GM12878 (cell line): ENCODE measurements at regions not wholly inside any gene's neighbourhood (a gene's known extent, or its start where the extent isn't known, plus 50 kb on each side); places are given as distances from the start of the nearest gene placed in this dataset.

Experiments used
- ATAC-seq: fragments of 200-7000 bp; cut with Tn5 transposase; 3 replicates; pipeline ENCODE4 v1.9.1; 2020; ENCODE audit warnings: mild to moderate bottlenecking, moderate library complexity
- BruUV-seq: library from RNA; stranded (reverse); fragments of 400-500 nt; replicated peaks from 2 replicates; lab custom pipeline; 2021; lab: Mats Ljungman, UMichigan
- CTCF ChIA-PET: fragments of 300-600 bp; sonication (Branson Sonifier 250); formaldehyde crosslinking; extraction: SDS; loops from one replicate; lab custom pipeline; 2021; ENCODE audit warnings: inconsistent platforms; lab: Yijun Ruan, JAX
- POLR2A ChIA-PET: fragments of 350-600 bp; formaldehyde crosslinking; extraction: SDS; loops from one replicate; lab custom pipeline; 2021; ENCODE audit warnings: inconsistent platforms; lab: Charles Lee
- RAD21 ChIA-PET: fragments of 300-600 bp; sonication (Branson Sonifier 250); formaldehyde crosslinking; loops from one replicate; lab custom pipeline; 2023; ENCODE audit warnings: antibody characterized with exemption; ENCODE audit not compliant: unreplicated experiment; lab: Charles Lee
- SMC1A ChIA-PET: fragments of 300-600 bp; sonication (Branson Sonifier 250); formaldehyde crosslinking; loops from one replicate; lab custom pipeline; 2023; ENCODE audit not compliant: unreplicated experiment, uncharacterized antibody; lab: Charles Lee
- DNase-seq: peaks from one replicate; pipeline ENCODE4 v3.0.0-alpha.2; 2011; ENCODE audit warnings: low read depth, low spot score
- FAIRE-seq: peaks from 3 replicates; lab custom pipeline; 2011; peaks lifted over from hg19 to GRCh38; lab: Jason Lieb, UNC
- H2AFZ ChIP-seq: 2 replicates; pipeline ENCODE4 v1.6.0; 2011; ENCODE audit warnings: low read depth, low read length, control low read depth; ENCODE audit not compliant: control insufficient read depth
- H3K27ac ChIP-seq: 2 replicates; pipeline ENCODE4 v1.5.1; 2011; ENCODE audit warnings: control low read depth; ENCODE audit not compliant: control insufficient read depth, insufficient read depth
- H3K27me3 ChIP-seq, 2 experiments: replicated peaks in 1 of 2; 2 replicates each; pipeline versions ENCODE4 v1.6.0 to v1.6.1; 2011; ENCODE audit warnings: low read length in 1 of 2; ENCODE audit not compliant: control insufficient read depth in 2 of 2, insufficient read depth in 2 of 2
- H3K36me3 ChIP-seq, 2 experiments: 2 replicates each; pipeline ENCODE4 v1.5.1; 2011; ENCODE audit warnings: low read length in 1 of 2; ENCODE audit not compliant: control insufficient read depth in 2 of 2, insufficient read depth in 2 of 2
- H3K4me1 ChIP-seq: 2 replicates; pipeline ENCODE4 v1.6.1; 2011; ENCODE audit warnings: mild to moderate bottlenecking, low read length, moderate library complexity, mixed read lengths; ENCODE audit not compliant: control insufficient read depth, insufficient read depth
- H3K4me2 ChIP-seq: 2 replicates; pipeline ENCODE4 v1.6.0; 2011; ENCODE audit warnings: control low read depth; ENCODE audit not compliant: control insufficient read depth, insufficient read depth
- H3K4me3 ChIP-seq: fragments of 200-600 bp; sonication (generic); 2 replicates; pipeline ENCODE4 v1.5.1; 2016
- H3K79me2 ChIP-seq: 2 replicates; pipeline ENCODE4 v1.6.0; 2011; ENCODE audit warnings: low read length; ENCODE audit not compliant: control insufficient read depth, insufficient read depth
- H3K9ac ChIP-seq: 2 replicates; pipeline ENCODE4 v1.8.0; 2011; ENCODE audit warnings: low read length, control low read depth, mixed read lengths; ENCODE audit not compliant: control insufficient read depth, insufficient read depth
- H3K9me3 ChIP-seq: replicated peaks from 3 replicates; pipeline ENCODE4 v1.5.1; 2011; ENCODE audit warnings: mild to moderate bottlenecking, low read length; ENCODE audit not compliant: control insufficient read depth, insufficient read depth
- H4K20me1 ChIP-seq: 2 replicates; pipeline ENCODE4 v1.6.0; 2011; ENCODE audit not compliant: control insufficient read depth, insufficient read depth
- BCL11A ChIP-seq: IDR thresholded peaks from 2 replicates; pipeline ENCODE4 v1.6.1; 2011; ENCODE audit warnings: low read depth, low read length
- DPF2 ChIP-seq: fragments of 450-650 bp; IDR thresholded peaks from 2 replicates; pipeline ENCODE4 v1.6.1; 2017; ENCODE audit warnings: mild to moderate bottlenecking
- IKZF2 ChIP-seq, 2 experiments: fragments of 450-650 bp; IDR thresholded peaks; 2 replicates each; pipeline ENCODE4 v1.6.1; 2017; ENCODE audit warnings: mild to moderate bottlenecking in 2 of 2, moderate library complexity in 2 of 2
- IRF4 ChIP-seq: IDR thresholded peaks from 2 replicates; pipeline ENCODE4 v1.6.1; 2011; ENCODE audit warnings: low read depth, low read length
- KAT2A ChIP-seq: conservative IDR thresholded peaks from 2 replicates; pipeline ENCODE4 v1.6.1; 2011; ENCODE audit warnings: low read depth, low read length; ENCODE audit not compliant: control insufficient read depth
- NR2F1 ChIP-seq: fragments of 450-650 bp; conservative IDR thresholded peaks from 2 replicates; pipeline ENCODE4 v1.6.1; 2017; ENCODE audit warnings: mild to moderate bottlenecking
- SPI1 ChIP-seq: IDR thresholded peaks from 2 replicates; pipeline ENCODE4 v1.6.1; 2011; ENCODE audit warnings: low read depth, mild to moderate bottlenecking, low read length, moderate library complexity, borderline replicate concordance; ENCODE audit not compliant: insufficient read depth
- STAT3 ChIP-seq: IDR thresholded peaks from 2 replicates; pipeline ENCODE4 v1.6.1; 2011; ENCODE audit warnings: low read depth, low read length, improper control_type of control experiment
- SUPT20H ChIP-seq: IDR thresholded peaks from 2 replicates; pipeline ENCODE4 v1.6.1; 2011; ENCODE audit warnings: low read depth, mild to moderate bottlenecking, low read length, moderate library complexity, borderline replicate concordance; ENCODE audit not compliant: control insufficient read depth
- SUZ12 ChIP-seq: fragments of 200-600 bp; sonication (generic); IDR thresholded peaks from one replicate; pipeline ENCODE4 v1.6.1; 2018; ENCODE audit warnings: antibody characterized with exemption, mild to moderate bottlenecking; ENCODE audit not compliant: unreplicated experiment
- WGBS: methylation state at CpG from one replicate; pipeline ENCODE4 v1.1.6; 2016; ENCODE audit warnings: low lambda C conversion rate; ENCODE audit not compliant: insufficient replicate concordance, insufficient coverage; ENCODE audit errors: missing lambda C conversion rate; 5-methylcytosine and 5-hydroxymethylcytosine counted together
- in situ Hi-C: fragments of 300-500 bp; cut with MboI; formaldehyde crosslinking; loops from 9 replicates; pipeline ENCODE4 v1.14.3; 2018; ENCODE audit warnings: mixed read lengths
- intact Hi-C: fragments of 100-400 bp; cut with micrococcal nuclease; formaldehyde crosslinking; loops from one replicate; pipeline ENCODE4 v1.14.2; 2022; ENCODE audit not compliant: unreplicated experiment
- TF ChIP-seq, protein P1 (sequence below): IDR thresholded peaks from 2 replicates; pipeline ENCODE4 v1.6.1; 2011; ENCODE audit warnings: mild to moderate bottlenecking, low read depth, low read length, moderate library complexity; ENCODE audit not compliant: insufficient replicate concordance
- TF ChIP-seq, protein P2 (sequence below): fragments of 450-650 bp; IDR thresholded peaks from 2 replicates; pipeline ENCODE4 v1.6.1; 2016; ENCODE audit warnings: mild to moderate bottlenecking
- TF ChIP-seq, protein P3 (sequence below): fragments of 450-650 bp; IDR thresholded peaks from 2 replicates; pipeline ENCODE4 v1.6.1; 2017; ENCODE audit warnings: borderline replicate concordance

DNA sequence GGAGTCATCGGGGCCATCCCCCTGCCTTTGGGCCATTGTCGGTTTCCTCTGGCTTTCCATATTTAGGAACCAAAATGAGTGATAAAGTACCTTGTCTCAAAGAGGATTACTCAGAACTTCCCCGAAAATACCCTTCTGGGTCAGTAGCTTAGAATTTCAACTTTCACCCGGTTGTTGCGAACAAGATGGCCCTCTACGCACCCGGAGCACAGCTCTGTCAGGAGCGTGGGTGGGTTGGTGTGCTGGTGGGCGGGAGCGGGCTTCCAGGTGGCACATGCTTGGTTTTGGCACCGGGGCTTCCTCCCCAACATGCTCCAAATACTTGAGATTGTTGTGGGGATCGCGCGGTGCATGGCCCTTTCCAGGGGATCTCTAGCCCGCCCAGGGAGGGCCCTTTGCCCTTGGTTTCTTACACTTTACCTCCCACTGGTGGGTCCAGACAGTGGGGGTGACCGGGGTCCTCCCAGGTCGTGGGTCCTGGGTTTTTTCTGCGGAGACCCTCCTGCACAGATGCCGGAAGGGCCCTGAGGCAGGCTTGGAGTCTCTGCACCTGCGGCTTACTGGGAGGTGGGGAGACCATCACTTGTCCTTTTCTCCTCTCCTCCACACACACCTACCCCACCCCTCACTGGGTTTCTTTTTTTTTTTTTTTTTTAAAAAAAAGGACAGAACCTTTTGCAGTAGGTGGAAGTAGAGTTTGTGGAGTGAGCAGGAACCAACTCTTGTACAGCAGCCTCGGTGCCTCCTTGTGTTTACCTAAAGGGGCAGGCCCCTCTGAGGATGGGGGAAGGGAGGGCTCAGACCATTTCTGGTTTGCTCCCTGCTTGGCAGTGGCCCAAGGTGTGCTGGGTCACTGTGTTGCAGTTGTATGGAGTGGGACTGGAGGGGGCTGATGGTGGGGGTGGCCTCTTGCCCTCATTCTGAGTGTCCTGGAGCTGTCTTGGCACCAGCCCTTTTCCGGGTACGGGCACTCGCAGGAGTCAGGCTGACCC, 142.1 kb downstream of the SEC14L1 start (continued):
- TF ChIP-seq, protein P1, sequence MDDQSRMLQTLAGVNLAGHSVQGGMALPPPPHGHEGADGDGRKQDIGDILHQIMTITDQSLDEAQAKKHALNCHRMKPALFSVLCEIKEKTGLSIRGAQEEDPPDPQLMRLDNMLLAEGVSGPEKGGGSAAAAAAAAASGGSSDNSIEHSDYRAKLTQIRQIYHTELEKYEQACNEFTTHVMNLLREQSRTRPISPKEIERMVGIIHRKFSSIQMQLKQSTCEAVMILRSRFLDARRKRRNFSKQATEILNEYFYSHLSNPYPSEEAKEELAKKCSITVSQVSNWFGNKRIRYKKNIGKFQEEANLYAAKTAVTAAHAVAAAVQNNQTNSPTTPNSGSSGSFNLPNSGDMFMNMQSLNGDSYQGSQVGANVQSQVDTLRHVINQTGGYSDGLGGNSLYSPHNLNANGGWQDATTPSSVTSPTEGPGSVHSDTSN, result no peak
- TF ChIP-seq STAT3 (no peak), NR2F1 (peak; percentile 66), IKZF2 (IDR thresholded peaks at IDR 0.05) (peak in 1 of 2 experiments; percentile 38; a peak in 2 of 4 replicates)

DNA sequence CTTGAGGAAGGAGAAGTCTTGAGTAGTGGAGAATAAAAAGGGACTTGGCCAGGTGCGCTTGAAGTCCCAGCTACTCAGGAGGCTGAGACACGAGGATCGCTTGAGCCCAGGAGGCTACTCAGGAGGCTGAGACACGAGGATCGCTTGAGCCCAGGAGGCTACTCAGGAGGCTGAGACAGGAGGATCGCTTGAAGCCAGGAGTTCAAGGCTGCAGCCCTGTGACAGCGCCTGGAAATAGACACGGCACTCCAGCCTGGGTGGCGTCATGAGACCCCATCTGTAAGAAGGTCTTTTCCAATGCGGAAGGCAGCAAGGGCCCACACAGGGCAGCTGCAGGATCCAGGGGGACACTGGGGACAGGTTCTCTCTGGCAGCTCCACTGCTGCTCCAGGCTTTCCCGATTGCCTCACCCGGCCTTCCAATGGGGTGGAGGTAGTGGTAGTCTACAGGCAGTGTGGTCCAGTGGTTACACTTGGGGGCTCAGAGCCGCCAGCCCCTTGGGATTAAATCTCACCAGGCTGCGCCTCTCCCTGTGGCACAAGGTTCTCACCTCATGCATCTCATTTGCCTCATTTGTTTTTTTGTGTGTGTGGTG, 143.4 kb downstream of the SEC14L1 start:
- in situ Hi-C loops, result no loop called here
- peaks cover 26% of the 10 kb centered on the region for H3K4me1 ChIP-seq
- H3K36me3 ChIP-seq, result no peaks in the 10 kb centered on the region
- ATAC-seq (no peak), DNase-seq (no peak), FAIRE-seq (no peak)
- intact Hi-C loops, result no loop called here
- 76% methylated on average over 14 of the region's 14 CpGs for WGBS
- H3K9ac ChIP-seq, result no peak overlapping the region
- CTCF ChIA-PET, result interaction anchor here (1.0 kb wide), 1 partner anchor 20 kb away, joined by 3 read pairs; no protein-coding TSS in a partner anchor
- no peaks in the 10 kb centered on the region for H3K27me3 ChIP-seq
- peaks cover 10% of the 10 kb centered on the region for H3K79me2 ChIP-seq
- no peak overlapping the region for H2AFZ ChIP-seq
- SMC1A ChIA-PET, result no interaction called here
- H3K27ac ChIP-seq, result no peak overlapping the region
- POLR2A ChIA-PET, result interaction anchor here (0.6 kb wide), 1 partner anchor 72 kb away, joined by 3 read pairs; no protein-coding TSS in a partner anchor
- no peaks in the 10 kb centered on the region for H3K9me3 ChIP-seq
- BruUV-seq, result no TSS peak
- RAD21 ChIA-PET, result interaction anchor here (1.2 kb wide), 1 partner anchor 39 kb away, joined by 6 read pairs; no protein-coding TSS in a partner anchor
- H3K4me2 ChIP-seq, result no peak overlapping the region
- no peaks in the 10 kb centered on the region for H4K20me1 ChIP-seq
- no peak overlapping the region for H3K4me3 ChIP-seq
- TF ChIP-seq KAT2A, result no peak
- TF ChIP-seq SUZ12, result no peak
- TF ChIP-seq, protein P2, sequence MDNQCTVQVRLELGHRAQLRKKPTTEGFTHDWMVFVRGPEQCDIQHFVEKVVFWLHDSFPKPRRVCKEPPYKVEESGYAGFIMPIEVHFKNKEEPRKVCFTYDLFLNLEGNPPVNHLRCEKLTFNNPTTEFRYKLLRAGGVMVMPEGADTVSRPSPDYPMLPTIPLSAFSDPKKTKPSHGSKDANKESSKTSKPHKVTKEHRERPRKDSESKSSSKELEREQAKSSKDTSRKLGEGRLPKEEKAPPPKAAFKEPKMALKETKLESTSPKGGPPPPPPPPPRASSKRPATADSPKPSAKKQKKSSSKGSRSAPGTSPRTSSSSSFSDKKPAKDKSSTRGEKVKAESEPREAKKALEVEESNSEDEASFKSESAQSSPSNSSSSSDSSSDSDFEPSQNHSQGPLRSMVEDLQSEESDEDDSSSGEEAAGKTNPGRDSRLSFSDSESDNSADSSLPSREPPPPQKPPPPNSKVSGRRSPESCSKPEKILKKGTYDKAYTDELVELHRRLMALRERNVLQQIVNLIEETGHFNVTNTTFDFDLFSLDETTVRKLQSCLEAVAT, result no peak
- TF ChIP-seq NR2F1, result no peak
- TF ChIP-seq SPI1, result no peak
- TF ChIP-seq SUPT20H, result no peak
- no peak for TF ChIP-seq BCL11A
- no peak for TF ChIP-seq IRF4
- TF ChIP-seq, protein P3, sequence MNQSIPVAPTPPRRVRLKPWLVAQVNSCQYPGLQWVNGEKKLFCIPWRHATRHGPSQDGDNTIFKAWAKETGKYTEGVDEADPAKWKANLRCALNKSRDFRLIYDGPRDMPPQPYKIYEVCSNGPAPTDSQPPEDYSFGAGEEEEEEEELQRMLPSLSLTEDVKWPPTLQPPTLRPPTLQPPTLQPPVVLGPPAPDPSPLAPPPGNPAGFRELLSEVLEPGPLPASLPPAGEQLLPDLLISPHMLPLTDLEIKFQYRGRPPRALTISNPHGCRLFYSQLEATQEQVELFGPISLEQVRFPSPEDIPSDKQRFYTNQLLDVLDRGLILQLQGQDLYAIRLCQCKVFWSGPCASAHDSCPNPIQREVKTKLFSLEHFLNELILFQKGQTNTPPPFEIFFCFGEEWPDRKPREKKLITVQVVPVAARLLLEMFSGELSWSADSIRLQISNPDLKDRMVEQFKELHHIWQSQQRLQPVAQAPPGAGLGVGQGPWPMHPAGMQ, result no peak
- no peak for TF ChIP-seq DPF2
